AG09319 (cell line): ENCODE measurements at regions not wholly inside any gene's neighbourhood (a gene's known extent, or its start where the extent isn't known, plus 50 kb on each side); places are given as distances from the start of the nearest gene placed in this dataset.
"Not testable (repeated sequence)": the region's sequence is repeated elsewhere in the genome, so short reads cannot be mapped to it uniquely, and the experiment has no call there.

Source experiments
- DNase-seq: peaks from one replicate; pipeline ENCODE4 v3.0.0-alpha.2; 2010; ENCODE audit warnings: low read depth; ENCODE audit errors: extremely low read depth
- TF ChIP-seq, protein P1 (sequence below): IDR thresholded peaks from 2 replicates; pipeline ENCODE4 v1.5.1; 2011; ENCODE audit warnings: low read depth, mild to moderate bottlenecking, inconsistent platforms, low read length, moderate library complexity

DNA sequence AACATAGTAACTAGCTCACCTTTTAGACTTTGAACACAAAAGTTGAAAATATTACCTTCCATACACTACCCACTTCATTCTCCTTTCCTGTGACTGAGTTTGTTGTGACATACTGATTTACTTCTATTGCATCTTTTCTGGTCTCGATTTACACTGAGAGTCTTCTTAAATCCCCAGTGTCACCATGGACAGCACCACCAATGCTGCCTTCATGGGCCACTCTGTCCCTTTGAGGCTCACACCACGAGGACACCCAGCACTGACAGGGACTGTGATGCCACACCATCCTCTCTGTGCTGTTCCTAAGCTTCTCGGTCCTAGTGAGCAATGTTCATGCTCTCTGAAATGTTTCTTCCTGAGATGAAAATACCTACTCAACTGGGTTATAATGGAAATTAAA lies 337.1 kb upstream of the IRAK1BP1 start:
- TF ChIP-seq, protein P1, sequence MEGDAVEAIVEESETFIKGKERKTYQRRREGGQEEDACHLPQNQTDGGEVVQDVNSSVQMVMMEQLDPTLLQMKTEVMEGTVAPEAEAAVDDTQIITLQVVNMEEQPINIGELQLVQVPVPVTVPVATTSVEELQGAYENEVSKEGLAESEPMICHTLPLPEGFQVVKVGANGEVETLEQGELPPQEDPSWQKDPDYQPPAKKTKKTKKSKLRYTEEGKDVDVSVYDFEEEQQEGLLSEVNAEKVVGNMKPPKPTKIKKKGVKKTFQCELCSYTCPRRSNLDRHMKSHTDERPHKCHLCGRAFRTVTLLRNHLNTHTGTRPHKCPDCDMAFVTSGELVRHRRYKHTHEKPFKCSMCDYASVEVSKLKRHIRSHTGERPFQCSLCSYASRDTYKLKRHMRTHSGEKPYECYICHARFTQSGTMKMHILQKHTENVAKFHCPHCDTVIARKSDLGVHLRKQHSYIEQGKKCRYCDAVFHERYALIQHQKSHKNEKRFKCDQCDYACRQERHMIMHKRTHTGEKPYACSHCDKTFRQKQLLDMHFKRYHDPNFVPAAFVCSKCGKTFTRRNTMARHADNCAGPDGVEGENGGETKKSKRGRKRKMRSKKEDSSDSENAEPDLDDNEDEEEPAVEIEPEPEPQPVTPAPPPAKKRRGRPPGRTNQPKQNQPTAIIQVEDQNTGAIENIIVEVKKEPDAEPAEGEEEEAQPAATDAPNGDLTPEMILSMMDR, result no peak
- no peak for DNase-seq

DNA sequence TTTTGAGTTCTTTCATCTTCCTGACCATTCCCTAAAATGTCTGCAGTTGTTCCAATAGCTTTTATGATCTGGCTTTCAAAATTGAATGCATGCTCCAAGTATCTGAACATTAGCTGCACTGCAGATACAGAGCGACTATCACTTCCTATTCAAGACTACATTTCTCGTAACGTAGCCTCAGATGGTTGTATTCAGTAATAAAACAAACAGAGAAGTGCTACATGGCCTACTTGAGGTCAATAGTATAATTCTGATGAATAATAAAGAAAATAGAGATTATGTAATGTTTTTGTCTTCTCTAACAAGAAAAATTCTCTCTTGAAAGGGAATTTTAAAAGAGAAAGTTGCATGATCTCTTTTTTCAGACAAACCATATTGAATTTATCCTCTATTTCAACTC lies 333.9 kb upstream of the IRAK1BP1 start:
- DNase-seq, result no peak
- TF ChIP-seq, protein P1, result no peak

DNA sequence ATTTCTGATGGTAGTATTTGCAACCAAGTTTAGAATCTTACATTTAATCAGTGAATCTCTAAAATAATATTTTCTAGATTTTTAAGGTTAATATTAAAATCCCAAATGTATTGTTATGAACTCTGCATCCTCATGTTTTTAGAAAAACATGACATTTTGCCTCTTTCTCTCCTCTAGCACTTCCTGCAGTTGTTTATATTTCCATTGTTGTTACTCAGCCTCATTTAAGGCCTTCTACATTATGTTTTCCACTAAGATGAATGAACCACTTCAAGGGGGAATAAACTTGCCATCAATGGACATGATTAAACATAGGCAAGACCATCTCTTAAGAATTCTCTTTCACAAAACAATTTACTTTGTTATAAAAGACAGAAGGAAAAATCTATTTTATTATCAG lies 333.5 kb upstream of the IRAK1BP1 start:
- TF ChIP-seq, protein P1, result no peak
- no peak for DNase-seq

DNA sequence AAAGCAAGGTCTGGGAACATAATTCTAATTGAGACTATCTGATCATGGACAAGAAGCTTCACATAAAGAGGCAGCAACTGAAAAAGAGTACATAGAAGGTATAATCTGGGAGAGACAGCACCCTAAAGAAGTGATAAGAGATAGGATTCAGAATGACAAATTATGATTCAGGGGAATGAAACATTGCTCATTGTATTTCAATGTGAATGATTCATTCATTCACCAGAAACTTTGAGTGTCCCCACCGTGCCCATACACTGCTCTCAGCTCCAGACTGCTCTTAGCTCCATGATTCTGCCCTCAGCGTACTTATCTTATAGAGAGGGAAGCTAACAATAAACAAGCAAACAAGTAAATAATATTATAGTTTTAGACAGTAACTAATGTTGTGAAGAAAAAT lies 329.3 kb upstream of the IRAK1BP1 start:
- TF ChIP-seq, protein P1, result no peak
- DNase-seq, result no peak

DNA sequence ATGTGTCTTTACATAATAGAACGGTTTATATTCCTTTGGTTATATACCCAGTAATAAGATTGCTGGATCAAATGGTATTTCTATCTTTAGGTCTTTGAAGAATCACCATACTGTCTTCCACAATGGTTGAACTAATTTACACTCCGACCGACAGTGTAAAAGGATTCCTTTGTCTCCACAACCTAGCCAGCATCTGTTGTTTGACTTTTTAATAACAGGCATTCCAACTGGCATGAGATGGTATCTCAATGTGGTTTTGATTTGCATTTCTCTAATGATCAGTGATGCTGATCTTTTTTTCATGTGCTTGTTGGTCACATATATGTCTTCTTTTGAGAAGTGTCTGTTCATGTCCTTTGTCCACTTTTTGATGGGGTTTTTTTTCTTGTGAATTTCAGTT lies 319.7 kb upstream of the IRAK1BP1 start:
- not testable (repeated sequence) for DNase-seq

DNA sequence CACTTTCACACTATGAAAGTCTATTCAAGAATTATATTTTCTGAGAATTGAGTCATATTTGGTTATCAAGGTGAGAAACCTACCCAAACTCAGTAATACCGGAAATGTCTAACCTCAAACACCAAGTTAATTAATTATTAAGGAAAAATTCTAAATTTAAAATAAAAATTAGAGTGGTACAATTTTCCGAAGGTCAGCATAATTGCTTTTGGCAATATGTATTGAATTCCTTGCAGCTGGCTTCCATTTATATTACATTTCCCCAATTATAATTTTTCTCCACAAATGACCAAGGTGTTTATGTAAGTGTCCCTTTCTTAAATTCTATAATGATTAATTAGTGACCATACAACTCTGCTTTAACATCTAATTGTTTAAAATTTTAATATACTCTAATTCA lies 316.0 kb upstream of the IRAK1BP1 start:
- DNase-seq, result no peak
- TF ChIP-seq, protein P1, result no peak

DNA sequence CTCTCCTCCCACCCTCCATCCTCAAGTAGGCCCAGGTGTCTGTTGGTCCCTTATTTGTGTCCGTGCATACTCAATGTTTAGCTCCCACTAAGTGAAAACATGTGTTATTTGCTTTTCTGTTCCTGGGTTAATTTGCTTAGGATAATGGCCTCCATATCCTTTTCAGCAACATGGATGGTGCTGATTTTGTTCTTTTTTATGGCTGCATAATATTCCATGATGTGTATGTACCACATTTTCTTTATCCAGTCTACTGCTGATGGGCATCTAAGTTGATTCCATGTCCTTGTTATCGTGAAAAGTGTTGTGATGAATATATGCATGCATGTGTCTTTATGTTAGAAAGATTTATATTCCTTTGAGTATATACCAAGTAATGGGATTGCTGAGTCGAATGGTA lies 314.9 kb upstream of the IRAK1BP1 start:
- TF ChIP-seq, protein P1, result no peak
- DNase-seq, result no peak

DNA sequence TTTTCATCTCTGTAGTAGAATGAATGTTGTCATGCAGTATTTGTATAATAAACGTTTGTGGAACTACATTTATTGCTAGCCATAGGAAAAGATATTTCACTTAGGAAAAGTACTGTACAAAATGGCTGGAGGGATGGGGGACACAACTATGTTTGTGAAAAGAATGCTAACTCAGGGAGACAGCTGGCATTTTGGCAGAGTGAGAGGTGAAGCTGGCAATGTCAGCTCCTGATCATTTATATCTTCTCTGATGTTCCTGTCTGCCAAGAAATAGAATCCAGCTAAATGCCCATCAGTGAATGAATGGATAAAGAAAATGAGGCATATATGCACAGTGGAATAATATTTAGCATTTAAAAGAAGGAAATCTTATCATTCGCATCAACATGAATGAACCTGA lies 313.0 kb upstream of the IRAK1BP1 start:
- no peak for DNase-seq
- TF ChIP-seq, protein P1, result no peak
